GM21529 (cell line): ENCODE measurements at regions not wholly inside any gene's neighbourhood (a gene's known extent, or its start where the extent isn't known, plus 50 kb on each side); places are given as distances from the start of the nearest gene placed in this dataset.
"Not testable (repeated sequence)": the region's sequence is repeated elsewhere in the genome, so short reads cannot be mapped to it uniquely, and the experiment has no call there.

Experiments used
- ATAC-seq: cut with Tn5 transposase; IDR thresholded peaks from one replicate; pipeline ENCODE4 v1.9.1; 2021; ENCODE audit not compliant: unreplicated experiment

GRCh38 chr11:34756591-34756990 lies 135.7 kb downstream of the EHF start:
- no peak for ATAC-seq

DNA sequence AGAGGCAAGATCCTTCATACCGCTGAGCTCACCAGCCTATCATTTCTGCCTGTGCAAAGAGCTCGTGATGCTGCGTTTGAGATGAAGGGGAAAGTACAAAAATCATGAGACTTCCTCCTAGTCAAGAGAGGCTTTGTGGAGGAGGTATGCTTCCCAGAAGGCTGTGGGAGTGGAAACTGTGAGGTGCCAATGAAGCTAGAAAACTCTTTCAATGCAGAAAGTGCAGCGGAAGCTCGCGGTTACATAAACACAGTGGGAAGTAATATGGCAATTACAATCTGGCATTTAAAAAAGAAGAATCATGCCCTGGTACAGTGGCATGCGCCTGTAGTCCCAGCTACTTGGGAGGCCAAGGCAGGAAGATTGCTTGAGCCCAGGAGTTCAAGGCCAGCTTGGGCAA lies 134.8 kb downstream of the EHF start:
- no peak for ATAC-seq

- ATAC-seq = no peak
These were observed 133.4 kb downstream of the EHF start for GRCh38 chr11:34754171-34754823.

DNA sequence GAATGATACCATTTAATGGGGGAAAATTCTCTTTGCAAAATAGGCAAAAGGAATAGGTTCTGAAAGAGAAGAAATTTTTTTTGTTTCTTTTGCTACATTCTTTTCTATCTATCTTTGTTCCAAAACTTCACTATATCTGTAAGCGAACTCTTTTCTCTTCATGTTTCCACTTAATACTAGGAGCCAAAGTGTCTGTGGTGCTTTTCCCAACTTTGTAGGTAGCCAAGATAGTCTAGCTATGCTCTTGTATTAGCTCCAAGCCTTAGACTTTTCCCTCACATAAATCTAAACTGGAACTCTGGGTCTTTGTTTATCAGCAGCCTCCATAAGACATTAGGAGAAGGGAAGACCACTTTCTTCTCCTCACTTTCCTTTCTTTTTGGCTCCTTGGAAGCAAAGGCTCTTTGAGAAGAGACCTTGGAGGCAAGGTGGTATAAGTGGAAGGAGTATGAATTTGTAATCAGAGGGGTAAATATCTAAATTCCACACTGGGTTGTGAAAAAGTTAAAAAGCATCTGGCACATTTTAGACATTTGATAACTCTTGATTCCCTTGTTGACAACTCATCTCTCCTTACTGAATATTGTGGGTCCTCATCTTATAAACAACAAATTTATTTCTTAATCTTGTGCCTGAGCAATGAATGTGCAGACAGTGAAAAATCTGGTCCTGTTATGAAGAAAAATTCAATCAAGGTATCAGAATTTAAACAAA lies 130.0 kb downstream of the EHF start:
- ATAC-seq = no peak

- no peak for ATAC-seq
These were observed 129.1 kb downstream of the EHF start for GRCh38 chr11:34749666-34750659.

DNA sequence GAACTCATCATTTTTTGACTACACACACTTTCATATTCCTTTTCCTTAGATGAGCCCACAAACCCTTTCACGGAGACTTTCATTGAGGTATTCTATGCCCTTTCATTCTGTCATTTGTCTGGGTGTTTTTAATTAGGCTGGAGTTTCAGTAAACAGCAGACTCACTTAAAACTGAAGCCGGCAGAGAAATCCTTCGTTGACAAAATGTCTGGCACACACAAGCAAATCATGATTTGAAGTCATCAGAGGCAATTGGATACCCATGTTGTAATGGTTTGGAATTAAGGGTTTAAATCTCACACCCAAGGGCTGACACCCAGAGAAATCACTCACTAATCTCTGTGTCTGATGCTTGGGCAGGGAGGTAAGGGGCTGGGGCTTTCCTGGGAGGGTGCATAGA lies 127.1 kb downstream of the EHF start:
- ATAC-seq = no peak

DNA sequence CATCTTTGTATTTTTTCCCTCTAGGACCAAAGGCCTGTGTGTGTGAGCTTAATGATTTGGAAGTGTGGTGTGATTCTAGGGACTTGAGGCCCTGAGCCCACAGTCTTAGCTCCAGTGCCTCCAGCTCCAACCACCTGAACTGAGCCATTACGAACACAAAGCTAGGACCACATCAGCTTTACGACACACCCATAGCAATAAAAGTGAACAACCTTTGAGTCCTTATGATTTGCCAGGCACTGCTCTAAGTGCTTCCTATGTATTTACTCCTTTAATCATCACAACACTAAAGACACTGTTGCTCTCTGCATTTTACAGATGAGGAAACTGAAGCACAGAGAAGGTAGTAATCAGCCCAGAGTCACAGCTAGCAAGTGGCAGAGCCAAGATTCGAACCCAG lies 126.4 kb downstream of the EHF start:
- no peak for ATAC-seq

GRCh38 chr11:34745195-34745594 lies 124.3 kb downstream of the EHF start:
- no peak for ATAC-seq

DNA sequence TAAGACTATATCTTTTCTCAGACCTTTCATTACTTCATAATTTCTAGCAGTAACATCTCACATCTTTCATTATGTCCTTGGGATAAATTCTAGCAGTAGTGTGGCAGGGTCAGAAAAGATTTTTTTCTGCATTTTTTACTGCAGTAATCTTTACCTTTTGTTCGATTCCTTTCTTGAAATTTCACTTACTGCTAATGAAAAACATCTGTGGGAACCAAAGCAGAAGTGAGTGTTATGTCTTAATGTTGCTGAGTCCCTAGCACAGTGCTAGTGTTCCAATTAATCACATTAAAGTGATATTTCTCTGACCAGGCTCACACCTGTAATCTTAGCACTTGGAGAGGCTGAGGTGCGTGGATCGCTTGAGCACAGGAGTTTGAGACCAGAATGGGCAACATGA lies 123.6 kb downstream of the EHF start:
- no peak for ATAC-seq

DNA sequence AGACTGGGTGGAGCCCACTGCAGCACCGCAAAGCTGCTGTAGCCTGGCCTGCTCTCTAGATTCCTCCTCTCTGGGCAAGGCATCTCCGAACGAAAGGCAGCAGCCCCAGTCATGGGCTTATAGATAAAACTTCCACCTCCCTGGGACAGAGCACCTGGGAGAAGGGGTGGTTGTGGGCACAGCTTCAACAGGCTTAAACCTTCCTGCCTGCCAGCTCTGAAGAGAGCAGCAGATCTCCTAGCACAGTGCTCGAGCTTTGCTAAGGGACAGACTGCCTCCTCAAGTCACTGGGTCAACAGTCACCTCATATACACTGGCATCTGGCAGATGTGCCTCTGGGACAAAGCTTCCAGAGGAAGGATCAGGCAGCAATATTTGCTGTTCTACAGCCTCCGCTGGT lies 117.3 kb downstream of the EHF start:
- ATAC-seq = no peak

GRCh38 chr11:34732831-34733230 lies 111.9 kb downstream of the EHF start:
- no peak for ATAC-seq

DNA sequence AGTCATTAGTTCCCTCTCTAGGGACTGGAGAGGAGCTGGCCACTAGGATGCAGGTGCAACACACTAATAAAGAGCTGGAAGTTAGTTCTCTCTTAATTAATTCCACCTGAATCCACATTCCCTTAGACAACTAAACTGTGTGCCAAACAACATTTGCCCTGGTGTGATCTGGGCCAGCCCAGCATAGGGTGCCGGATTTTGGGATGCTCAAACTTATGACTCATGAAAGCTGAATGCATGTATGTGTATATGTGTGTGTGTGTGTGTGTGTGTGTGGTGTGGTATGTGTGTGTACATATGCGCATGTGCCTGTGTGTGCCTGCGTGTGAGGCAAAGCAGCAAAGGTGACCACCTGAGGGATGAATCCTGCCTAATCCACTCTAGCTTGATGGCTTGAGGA lies 110.7 kb downstream of the EHF start:
- no peak for ATAC-seq

GRCh38 chr11:34730544-34731295 lies 109.8 kb downstream of the EHF start:
- ATAC-seq = no peak

- ATAC-seq = no peak
These were observed 107.7 kb downstream of the EHF start for GRCh38 chr11:34728609-34729008.

DNA sequence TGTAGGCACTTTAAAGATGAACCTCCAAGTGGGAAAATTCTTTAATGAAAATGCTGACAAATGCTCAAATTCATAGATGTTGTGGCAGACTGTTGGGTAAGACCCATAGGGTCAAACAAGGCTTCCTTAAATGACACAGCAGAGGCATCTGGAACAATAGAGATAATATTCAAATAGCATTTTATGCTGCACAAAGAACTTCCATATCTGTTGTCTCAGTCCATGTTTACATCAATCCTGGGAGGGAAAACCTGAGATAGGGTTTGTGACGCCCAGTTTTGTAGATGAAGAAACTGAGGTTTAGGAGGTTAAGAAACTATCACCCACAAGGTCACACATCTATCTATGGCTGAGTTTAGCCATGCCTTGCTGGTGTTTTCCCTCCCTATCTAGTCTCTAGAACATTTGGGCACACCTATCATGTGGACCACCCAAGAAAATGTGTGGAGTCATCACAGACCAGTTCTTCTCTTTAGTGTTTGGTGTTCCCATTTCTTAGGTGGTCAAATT lies 106.4 kb downstream of the EHF start:
- ATAC-seq = no peak

DNA sequence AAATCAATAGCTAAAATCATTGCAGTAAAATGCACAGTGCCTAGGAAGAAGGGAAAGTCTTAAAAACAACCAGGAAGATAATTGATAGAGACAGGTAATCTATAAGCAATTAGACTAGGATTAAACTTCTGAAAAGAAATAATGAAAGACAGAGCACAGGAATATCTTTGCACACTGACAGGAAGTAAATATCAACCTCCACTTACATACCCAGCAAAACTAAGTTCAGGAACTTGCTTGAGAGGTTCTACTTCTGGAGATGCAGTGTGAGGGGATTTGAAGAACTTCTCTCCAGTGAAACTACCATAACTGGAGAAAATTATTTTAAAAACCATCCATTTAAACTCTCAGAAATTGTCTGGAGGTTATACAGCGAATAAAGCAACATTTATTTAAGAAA lies 104.1 kb downstream of the EHF start:
- no peak for ATAC-seq

DNA sequence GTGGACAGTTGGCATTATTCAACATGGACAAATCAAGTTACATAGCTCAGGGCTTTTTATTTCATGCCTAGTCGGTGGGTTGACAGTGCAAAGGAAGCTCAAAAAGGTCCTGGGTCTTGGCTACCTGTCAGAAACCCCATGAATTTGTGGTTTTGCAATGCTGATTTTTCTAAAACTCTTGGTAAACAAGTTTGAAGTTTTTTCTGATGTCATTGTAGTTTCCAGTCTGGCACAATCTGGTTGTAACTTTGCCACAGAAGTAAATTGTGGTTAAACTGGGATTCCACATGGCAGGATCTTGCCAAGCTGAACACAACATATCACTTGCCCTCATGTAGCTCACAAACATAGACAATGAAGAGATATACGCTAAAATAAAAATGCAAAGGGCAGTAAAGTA lies 100.8 kb downstream of the EHF start:
- ATAC-seq = no peak

GRCh38 chr11:34719303-34719848 lies 98.5 kb downstream of the EHF start:
- no peak for ATAC-seq

DNA sequence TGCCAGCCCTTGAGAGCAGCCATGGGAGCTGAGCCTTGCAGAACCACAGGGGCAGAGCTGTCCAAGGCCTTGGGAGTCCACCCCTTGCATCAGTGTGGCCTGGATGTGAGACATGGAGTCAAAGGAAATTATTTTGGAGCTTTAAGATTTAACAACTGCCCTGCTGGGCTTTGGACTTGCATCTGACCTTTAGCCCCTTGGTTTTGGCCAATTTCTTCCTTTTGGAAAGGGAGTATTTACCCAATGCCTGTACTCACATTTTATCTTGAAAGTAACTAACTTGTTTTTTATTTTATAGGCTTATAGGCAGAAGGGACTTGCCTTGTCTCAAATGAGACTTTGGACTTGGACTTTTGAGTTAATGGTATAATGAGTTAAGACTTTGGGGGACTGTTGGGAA lies 92.7 kb downstream of the EHF start:
- not testable (repeated sequence) for ATAC-seq
